ENCODE measurements at regions not wholly inside any gene's neighbourhood (a gene's known extent, or its start where the extent isn't known, plus 50 kb on each side); places are given as distances from the start of the nearest gene placed in this dataset.
"Not testable (repeated sequence)": the region's sequence is repeated elsewhere in the genome, so short reads cannot be mapped to it uniquely, and the experiment has no call there.

- H3K36me3 ChIP-seq (ENCODE audit: control insufficient read depth, insufficient read depth, low read length) = no peaks in the 10 kb centered on the region
- H3K27ac ChIP-seq (ENCODE audit: insufficient read depth, low read length, poor library complexity, severe bottlenecking) = no peak overlapping the region
- no peaks in the 10 kb centered on the region for H3K4me1 ChIP-seq (ENCODE audit: control insufficient read depth, insufficient read depth, low read length, poor library complexity, severe bottlenecking)
- H3K9me3 ChIP-seq (ENCODE audit: control insufficient read depth, low read length) = no peaks in the 10 kb centered on the region
- no peak for DNase-seq
- no peaks in the 10 kb centered on the region for H3K27me3 ChIP-seq (replicated peaks; ENCODE audit: control insufficient read depth, insufficient read depth, low read length, poor library complexity, severe bottlenecking)
- no peak overlapping the region for H3K4me3 ChIP-seq (ENCODE audit: insufficient read depth, low read depth, low read length, poor library complexity, severe bottlenecking)
These were observed 136.5 kb upstream of the TNP1 start for GRCh38 chr2:216996279-216996845.

- Histone ChIP-seq H3K27me3 (replicated peaks; ENCODE audit: control insufficient read depth, insufficient read depth, low read length, poor library complexity, severe bottlenecking) (no peaks in the 10 kb centered on the region), H3K4me1 (ENCODE audit: control insufficient read depth, insufficient read depth, low read length, poor library complexity, severe bottlenecking) (no peaks in the 10 kb centered on the region), H3K9me3 (ENCODE audit: control insufficient read depth, low read length) (no peaks in the 10 kb centered on the region), H3K27ac (ENCODE audit: insufficient read depth, low read length, poor library complexity, severe bottlenecking) (no peak overlapping the region), H3K36me3 (ENCODE audit: control insufficient read depth, insufficient read depth, low read length) (no peaks in the 10 kb centered on the region), H3K4me3 (ENCODE audit: insufficient read depth, low read depth, low read length, poor library complexity, severe bottlenecking) (no peak overlapping the region)
- DNase-seq = no peak
These were observed 134.5 kb upstream of the TNP1 start for GRCh38 chr2:216994353-216994854.

GRCh38 chr2:216992056-216992675, 132.3 kb upstream of the TNP1 start:
- Histone ChIP-seq H3K9me3 (ENCODE audit: control insufficient read depth, low read length) (no peaks in the 10 kb centered on the region), H3K27ac (ENCODE audit: insufficient read depth, low read length, poor library complexity, severe bottlenecking) (no peak overlapping the region), H3K4me3 (ENCODE audit: insufficient read depth, low read depth, low read length, poor library complexity, severe bottlenecking) (no peak overlapping the region), H3K27me3 (replicated peaks; ENCODE audit: control insufficient read depth, insufficient read depth, low read length, poor library complexity, severe bottlenecking) (no peaks in the 10 kb centered on the region), H3K4me1 (ENCODE audit: control insufficient read depth, insufficient read depth, low read length, poor library complexity, severe bottlenecking) (no peaks in the 10 kb centered on the region), H3K36me3 (ENCODE audit: control insufficient read depth, insufficient read depth, low read length) (no peaks in the 10 kb centered on the region)
- no peak for DNase-seq

- Histone ChIP-seq H3K36me3 (ENCODE audit: control insufficient read depth, insufficient read depth, low read length) (no peaks in the 10 kb centered on the region), H3K4me1 (ENCODE audit: control insufficient read depth, insufficient read depth, low read length, poor library complexity, severe bottlenecking) (no peaks in the 10 kb centered on the region), H3K9me3 (ENCODE audit: control insufficient read depth, low read length) (no peaks in the 10 kb centered on the region), H3K4me3 (ENCODE audit: insufficient read depth, low read depth, low read length, poor library complexity, severe bottlenecking) (no peak overlapping the region), H3K27ac (ENCODE audit: insufficient read depth, low read length, poor library complexity, severe bottlenecking) (no peak overlapping the region), H3K27me3 (replicated peaks; ENCODE audit: control insufficient read depth, insufficient read depth, low read length, poor library complexity, severe bottlenecking) (no peaks in the 10 kb centered on the region)
- DNase-seq = no peak
These were observed 131.7 kb upstream of the TNP1 start for GRCh38 chr2:216991563-216991962.

- no peaks in the 10 kb centered on the region for H3K4me1 ChIP-seq (ENCODE audit: control insufficient read depth, insufficient read depth, low read length, poor library complexity, severe bottlenecking)
- H3K27me3 ChIP-seq (replicated peaks; ENCODE audit: control insufficient read depth, insufficient read depth, low read length, poor library complexity, severe bottlenecking) = no peaks in the 10 kb centered on the region
- no peaks in the 10 kb centered on the region for H3K36me3 ChIP-seq (ENCODE audit: control insufficient read depth, insufficient read depth, low read length)
- no peak overlapping the region for H3K27ac ChIP-seq (ENCODE audit: insufficient read depth, low read length, poor library complexity, severe bottlenecking)
- no peaks in the 10 kb centered on the region for H3K9me3 ChIP-seq (ENCODE audit: control insufficient read depth, low read length)
- no peak for DNase-seq
- H3K4me3 ChIP-seq (ENCODE audit: insufficient read depth, low read depth, low read length, poor library complexity, severe bottlenecking) = no peak overlapping the region
These were observed 129.7 kb upstream of the TNP1 start for GRCh38 chr2:216989340-216990129.

GRCh38 chr2:216987252-216987821, 127.5 kb upstream of the TNP1 start:
- no peaks in the 10 kb centered on the region for H3K27me3 ChIP-seq (replicated peaks; ENCODE audit: control insufficient read depth, insufficient read depth, low read length, poor library complexity, severe bottlenecking)
- H3K27ac ChIP-seq (ENCODE audit: insufficient read depth, low read length, poor library complexity, severe bottlenecking) = no peak overlapping the region
- no peak for DNase-seq
- no peak overlapping the region for H3K4me3 ChIP-seq (ENCODE audit: insufficient read depth, low read depth, low read length, poor library complexity, severe bottlenecking)
- H3K4me1 ChIP-seq (ENCODE audit: control insufficient read depth, insufficient read depth, low read length, poor library complexity, severe bottlenecking) = no peaks in the 10 kb centered on the region
- H3K36me3 ChIP-seq (ENCODE audit: control insufficient read depth, insufficient read depth, low read length) = no peaks in the 10 kb centered on the region
- H3K9me3 ChIP-seq (ENCODE audit: control insufficient read depth, low read length) = no peaks in the 10 kb centered on the region

- no peak overlapping the region for H3K27ac ChIP-seq (ENCODE audit: insufficient read depth, low read length, poor library complexity, severe bottlenecking)
- no peak overlapping the region for H3K4me3 ChIP-seq (ENCODE audit: insufficient read depth, low read depth, low read length, poor library complexity, severe bottlenecking)
- DNase-seq = no peak
- no peaks in the 10 kb centered on the region for H3K27me3 ChIP-seq (replicated peaks; ENCODE audit: control insufficient read depth, insufficient read depth, low read length, poor library complexity, severe bottlenecking)
- H3K36me3 ChIP-seq (ENCODE audit: control insufficient read depth, insufficient read depth, low read length) = no peaks in the 10 kb centered on the region
- no peaks in the 10 kb centered on the region for H3K9me3 ChIP-seq (ENCODE audit: control insufficient read depth, low read length)
- H3K4me1 ChIP-seq (ENCODE audit: control insufficient read depth, insufficient read depth, low read length, poor library complexity, severe bottlenecking) = no peaks in the 10 kb centered on the region
These were observed 125.8 kb upstream of the TNP1 start for GRCh38 chr2:216985658-216986141.

GRCh38 chr2:216984937-216985336, 125.1 kb upstream of the TNP1 start:
- no peaks in the 10 kb centered on the region for H3K9me3 ChIP-seq (ENCODE audit: control insufficient read depth, low read length)
- H3K4me3 ChIP-seq (ENCODE audit: insufficient read depth, low read depth, low read length, poor library complexity, severe bottlenecking) = no peak overlapping the region
- H3K36me3 ChIP-seq (ENCODE audit: control insufficient read depth, insufficient read depth, low read length) = no peaks in the 10 kb centered on the region
- no peaks in the 10 kb centered on the region for H3K27me3 ChIP-seq (replicated peaks; ENCODE audit: control insufficient read depth, insufficient read depth, low read length, poor library complexity, severe bottlenecking)
- H3K4me1 ChIP-seq (ENCODE audit: control insufficient read depth, insufficient read depth, low read length, poor library complexity, severe bottlenecking) = no peaks in the 10 kb centered on the region
- DNase-seq = no peak
- no peak overlapping the region for H3K27ac ChIP-seq (ENCODE audit: insufficient read depth, low read length, poor library complexity, severe bottlenecking)

GRCh38 chr2:216981951-216982350, 122.1 kb upstream of the TNP1 start:
- H3K27ac ChIP-seq (ENCODE audit: insufficient read depth, low read length, poor library complexity, severe bottlenecking); H3K36me3 ChIP-seq (ENCODE audit: control insufficient read depth, insufficient read depth, low read length); H3K9me3 ChIP-seq (ENCODE audit: control insufficient read depth, low read length); H3K27me3 ChIP-seq (replicated peaks; ENCODE audit: control insufficient read depth, insufficient read depth, low read length, poor library complexity, severe bottlenecking); H3K4me3 ChIP-seq (ENCODE audit: insufficient read depth, low read depth, low read length, poor library complexity, severe bottlenecking); DNase-seq; H3K4me1 ChIP-seq (ENCODE audit: control insufficient read depth, insufficient read depth, low read length, poor library complexity, severe bottlenecking): not testable (repeated sequence)

- not testable (repeated sequence) for H3K4me3 ChIP-seq (ENCODE audit: insufficient read depth, low read depth, low read length, poor library complexity, severe bottlenecking); H3K4me1 ChIP-seq (ENCODE audit: control insufficient read depth, insufficient read depth, low read length, poor library complexity, severe bottlenecking); H3K9me3 ChIP-seq (ENCODE audit: control insufficient read depth, low read length); H3K27ac ChIP-seq (ENCODE audit: insufficient read depth, low read length, poor library complexity, severe bottlenecking); H3K27me3 ChIP-seq (replicated peaks; ENCODE audit: control insufficient read depth, insufficient read depth, low read length, poor library complexity, severe bottlenecking); DNase-seq; H3K36me3 ChIP-seq (ENCODE audit: control insufficient read depth, insufficient read depth, low read length)
These were observed 120.6 kb upstream of the TNP1 start for GRCh38 chr2:216980510-216980909.
